Astrocyte (in vitro differentiated cells and primary cell): ENCODE measurements at regions not wholly inside any gene's neighbourhood (a gene's known extent, or its start where the extent isn't known, plus 50 kb on each side); places are given as distances from the start of the nearest gene placed in this dataset.

ENCODE experiments used
- DNase-seq: peaks from one replicate; pipeline ENCODE4 v3.0.0-alpha.2; 2010; ENCODE audit warnings: low read depth
- FAIRE-seq: peaks from 2 replicates; lab custom pipeline; 2011; peaks lifted over from hg19 to GRCh38; lab: Jason Lieb, UNC
- H2AFZ ChIP-seq: 2 replicates; pipeline ENCODE4 v1.6.0; 2012; ENCODE audit warnings: low read depth, low read length, inconsistent platforms
- H3K27ac ChIP-seq: 2 replicates; pipeline ENCODE4 v1.5.1; 2011; ENCODE audit warnings: low read depth, low read length, inconsistent platforms
- H3K27me3 ChIP-seq: 2 replicates; pipeline ENCODE4 v1.6.0; 2011; ENCODE audit warnings: low read length, inconsistent platforms; ENCODE audit not compliant: insufficient read depth
- H3K36me3 ChIP-seq: 2 replicates; pipeline ENCODE4 v1.5.1; 2011; ENCODE audit warnings: low read length, inconsistent platforms; ENCODE audit not compliant: insufficient read depth
- H3K4me1 ChIP-seq: 2 replicates; pipeline ENCODE4 v1.5.1; 2011; ENCODE audit warnings: low read length, inconsistent platforms; ENCODE audit not compliant: insufficient read depth
- H3K4me2 ChIP-seq: 2 replicates; pipeline ENCODE4 v1.6.0; 2012; ENCODE audit warnings: low read length, inconsistent platforms
- H3K4me3 ChIP-seq: 2 replicates; pipeline ENCODE4 v1.5.1; 2011; ENCODE audit warnings: low read depth, mild to moderate bottlenecking, low read length, inconsistent platforms; ENCODE audit not compliant: insufficient read depth
- H3K79me2 ChIP-seq: 2 replicates; pipeline ENCODE4 v1.6.0; 2012; ENCODE audit warnings: mild to moderate bottlenecking, low read length, inconsistent platforms; ENCODE audit not compliant: insufficient read depth
- H3K9ac ChIP-seq: 2 replicates; pipeline ENCODE4 v1.6.0; 2012; ENCODE audit warnings: mild to moderate bottlenecking, low read length, inconsistent platforms
- H3K9me3 ChIP-seq: 2 replicates; pipeline ENCODE4 v1.5.1; 2012; ENCODE audit warnings: low read depth, mild to moderate bottlenecking, low read length, inconsistent platforms; ENCODE audit not compliant: insufficient read depth
- H4K20me1 ChIP-seq: 2 replicates; pipeline ENCODE4 v1.6.0; 2012; ENCODE audit warnings: low read length, inconsistent platforms; ENCODE audit not compliant: insufficient read depth
- H3K27ac Mint-ChIP-seq: one replicate; pipeline ENCODE4 v1.8.0; 2021; ENCODE audit warnings: mild to moderate bottlenecking, mixed read lengths; ENCODE audit not compliant: unreplicated experiment
- H3K27me3 Mint-ChIP-seq: one replicate; pipeline ENCODE4 v1.8.0; 2021; ENCODE audit warnings: low read depth, mixed read lengths; ENCODE audit not compliant: unreplicated experiment
- H3K36me3 Mint-ChIP-seq: one replicate; pipeline ENCODE4 v1.8.0; 2021; ENCODE audit warnings: low read depth, mixed read lengths; ENCODE audit not compliant: unreplicated experiment
- H3K4me1 Mint-ChIP-seq: one replicate; pipeline ENCODE4 v1.8.0; 2021; ENCODE audit warnings: low read depth, mixed read lengths; ENCODE audit not compliant: unreplicated experiment
- H3K4me3 Mint-ChIP-seq: one replicate; pipeline ENCODE4 v1.8.0; 2021; ENCODE audit warnings: mild to moderate bottlenecking, moderate library complexity, mixed read lengths; ENCODE audit not compliant: unreplicated experiment
- H3K9me3 Mint-ChIP-seq: one replicate; pipeline ENCODE4 v1.8.0; 2021; ENCODE audit warnings: mild to moderate bottlenecking, mixed read lengths; ENCODE audit not compliant: unreplicated experiment
- EZH2 ChIP-seq: IDR thresholded peaks from 2 replicates; pipeline ENCODE4 v1.6.1; 2012; ENCODE audit warnings: mild to moderate bottlenecking, low read length, inconsistent platforms; ENCODE audit not compliant: insufficient read depth
- TF ChIP-seq, protein P1 (sequence below): IDR thresholded peaks from 2 replicates; pipeline ENCODE4 v1.5.1; 2011; ENCODE audit warnings: low read depth, mild to moderate bottlenecking, inconsistent platforms, low read length, moderate library complexity; ENCODE audit not compliant: insufficient read depth

DNA sequence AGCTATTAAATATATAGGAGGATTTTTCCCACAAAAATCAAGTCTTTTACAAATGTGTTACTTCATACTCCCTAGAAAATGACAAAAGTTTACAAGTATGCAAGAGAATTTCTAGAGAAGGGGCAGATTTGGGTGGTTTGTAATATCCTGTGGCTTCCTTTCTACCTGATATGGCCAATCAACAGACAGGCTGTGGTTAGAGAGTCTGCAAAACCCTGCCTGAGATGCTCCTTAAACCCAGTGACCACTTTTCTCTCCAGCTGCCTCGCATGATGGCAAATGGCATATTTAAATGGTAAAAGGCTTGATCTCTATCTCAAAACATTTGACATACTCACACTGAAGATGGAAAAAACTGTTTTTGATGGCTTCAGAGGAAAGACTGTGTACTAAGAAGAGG lies 550.1 kb upstream of the ZNF462 start:
- no peaks in the 10 kb centered on the region for H3K9me3 Mint-ChIP-seq
- H3K4me1 Mint-ChIP-seq = peaks cover 24% of the 10 kb centered on the region
- Histone ChIP-seq H3K4me1 (no peaks in the 10 kb centered on the region), H3K27ac (no peak overlapping the region), H3K4me2 (no peak overlapping the region), H3K79me2 (no peaks in the 10 kb centered on the region), H3K9ac (no peak overlapping the region), H4K20me1 (no peaks in the 10 kb centered on the region), H2AFZ (no peak overlapping the region), H3K27me3 (no peaks in the 10 kb centered on the region), H3K36me3 (no peaks in the 10 kb centered on the region), H3K4me3 (no peak overlapping the region), H3K9me3 (no peaks in the 10 kb centered on the region)
- H3K36me3 Mint-ChIP-seq = no peaks in the 10 kb centered on the region
- no peaks in the 10 kb centered on the region for H3K27me3 Mint-ChIP-seq
- TF ChIP-seq EZH2 = no peak
- TF ChIP-seq, protein P1, sequence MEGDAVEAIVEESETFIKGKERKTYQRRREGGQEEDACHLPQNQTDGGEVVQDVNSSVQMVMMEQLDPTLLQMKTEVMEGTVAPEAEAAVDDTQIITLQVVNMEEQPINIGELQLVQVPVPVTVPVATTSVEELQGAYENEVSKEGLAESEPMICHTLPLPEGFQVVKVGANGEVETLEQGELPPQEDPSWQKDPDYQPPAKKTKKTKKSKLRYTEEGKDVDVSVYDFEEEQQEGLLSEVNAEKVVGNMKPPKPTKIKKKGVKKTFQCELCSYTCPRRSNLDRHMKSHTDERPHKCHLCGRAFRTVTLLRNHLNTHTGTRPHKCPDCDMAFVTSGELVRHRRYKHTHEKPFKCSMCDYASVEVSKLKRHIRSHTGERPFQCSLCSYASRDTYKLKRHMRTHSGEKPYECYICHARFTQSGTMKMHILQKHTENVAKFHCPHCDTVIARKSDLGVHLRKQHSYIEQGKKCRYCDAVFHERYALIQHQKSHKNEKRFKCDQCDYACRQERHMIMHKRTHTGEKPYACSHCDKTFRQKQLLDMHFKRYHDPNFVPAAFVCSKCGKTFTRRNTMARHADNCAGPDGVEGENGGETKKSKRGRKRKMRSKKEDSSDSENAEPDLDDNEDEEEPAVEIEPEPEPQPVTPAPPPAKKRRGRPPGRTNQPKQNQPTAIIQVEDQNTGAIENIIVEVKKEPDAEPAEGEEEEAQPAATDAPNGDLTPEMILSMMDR = no peak
- H3K4me3 Mint-ChIP-seq = no peak overlapping the region
- FAIRE-seq (no peak), DNase-seq (no peak)
- H3K27ac Mint-ChIP-seq = no peak overlapping the region

DNA sequence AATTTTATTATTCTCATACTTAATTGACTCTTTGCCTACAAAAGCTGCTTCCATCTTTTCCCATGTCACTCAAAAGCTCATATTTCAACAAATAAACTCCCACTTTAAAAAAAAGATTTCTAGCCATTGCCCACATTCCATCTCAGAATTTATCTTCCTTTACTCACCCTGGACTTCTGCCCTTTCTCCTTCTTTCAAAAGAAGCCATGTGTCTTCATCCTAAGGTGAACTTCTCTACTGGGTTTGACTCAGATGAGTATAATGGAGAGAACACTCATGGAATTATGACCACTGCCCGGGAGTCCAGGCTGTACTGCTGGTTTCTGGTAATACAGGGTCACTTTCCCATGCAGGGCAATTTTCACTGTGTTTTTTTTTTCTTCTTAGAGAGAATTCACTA lies 548.5 kb upstream of the ZNF462 start:
- no peak overlapping the region for H3K4me3 Mint-ChIP-seq
- no peaks in the 10 kb centered on the region for H3K36me3 Mint-ChIP-seq
- no peak overlapping the region for H3K27ac ChIP-seq
- no peaks in the 10 kb centered on the region for H3K4me1 ChIP-seq
- no peaks in the 10 kb centered on the region for H3K79me2 ChIP-seq
- no peak for FAIRE-seq
- no peaks in the 10 kb centered on the region for H3K9me3 ChIP-seq
- H3K4me2 ChIP-seq = no peak overlapping the region
- H3K27me3 ChIP-seq = no peaks in the 10 kb centered on the region
- no peaks in the 10 kb centered on the region for H3K27me3 Mint-ChIP-seq
- no peaks in the 10 kb centered on the region for H3K36me3 ChIP-seq
- H3K9me3 Mint-ChIP-seq = no peaks in the 10 kb centered on the region
- TF ChIP-seq EZH2 = no peak
- TF ChIP-seq, protein P1 = no peak
- H3K9ac ChIP-seq = no peak overlapping the region
- no peaks in the 10 kb centered on the region for H4K20me1 ChIP-seq
- H2AFZ ChIP-seq = no peak overlapping the region
- H3K4me3 ChIP-seq = no peak overlapping the region
- DNase-seq = no peak
- H3K27ac Mint-ChIP-seq = peak overlapping the region; percentile 23
- H3K4me1 Mint-ChIP-seq = peaks cover 24% of the 10 kb centered on the region

DNA sequence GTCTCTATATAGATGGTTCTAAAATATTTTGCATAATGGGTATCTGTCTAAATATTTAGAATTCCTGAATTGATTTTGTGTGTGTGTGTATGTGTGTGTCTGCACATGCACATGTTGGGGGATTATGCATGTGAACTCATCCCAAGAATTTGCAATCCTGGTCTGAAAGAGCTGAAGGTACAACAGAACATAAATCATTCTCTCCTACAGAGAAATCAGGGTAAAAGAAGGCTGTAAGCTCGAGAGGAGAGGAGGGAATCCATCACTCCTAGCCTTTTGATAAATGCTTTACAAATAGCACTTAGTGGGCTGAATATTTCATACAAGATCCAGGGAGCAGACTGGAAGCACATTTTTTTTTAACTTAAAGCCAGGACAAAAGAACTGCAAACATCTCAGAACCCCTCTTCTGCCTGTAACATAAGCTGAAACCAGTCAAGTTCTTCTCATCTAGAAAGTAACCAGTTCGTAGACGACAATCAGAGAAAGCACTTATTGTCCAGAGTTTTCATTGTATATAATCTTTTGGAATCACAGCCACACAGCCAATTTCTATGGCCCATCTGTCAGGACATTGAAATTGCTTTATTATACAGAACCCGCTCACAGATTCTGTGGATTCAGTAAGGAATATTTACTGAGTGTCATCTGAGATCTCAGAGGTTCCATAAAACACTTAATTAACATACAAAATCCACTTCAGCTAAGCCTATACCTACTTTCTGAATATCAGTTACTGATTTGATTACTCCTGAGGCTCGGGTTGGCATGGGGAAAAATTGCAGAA lies 541.4 kb upstream of the ZNF462 start:
- H3K27ac ChIP-seq = no peak overlapping the region

More for the DNA sequence above, 541.4 kb upstream of the ZNF462 start:
- H3K9me3 Mint-ChIP-seq = no peaks in the 10 kb centered on the region
- Histone ChIP-seq H3K4me2 (no peak overlapping the region), H3K27me3 (no peaks in the 10 kb centered on the region), H3K36me3 (no peaks in the 10 kb centered on the region), H4K20me1 (no peaks in the 10 kb centered on the region), H3K4me1 (no peaks in the 10 kb centered on the region), H2AFZ (no peak overlapping the region), H3K4me3 (no peak overlapping the region), H3K79me2 (no peaks in the 10 kb centered on the region), H3K9me3 (no peaks in the 10 kb centered on the region), H3K9ac (no peak overlapping the region)
- no peak for TF ChIP-seq EZH2
- TF ChIP-seq, protein P1 = no peak
- H3K27ac Mint-ChIP-seq = no peak overlapping the region
- H3K4me3 Mint-ChIP-seq = no peak overlapping the region
- H3K27me3 Mint-ChIP-seq = no peaks in the 10 kb centered on the region
- FAIRE-seq = no peak
- H3K4me1 Mint-ChIP-seq = peaks cover 12% of the 10 kb centered on the region
- no peaks in the 10 kb centered on the region for H3K36me3 Mint-ChIP-seq
- no peak for DNase-seq
